GM13977 (cell line): ENCODE measurements at regions not wholly inside any gene's neighbourhood (a gene's known extent, or its start where the extent isn't known, plus 50 kb on each side); places are given as distances from the start of the nearest gene placed in this dataset.

Source experiments
- DNase-seq: peaks from one replicate; pipeline ENCODE4 v3.0.0; 2012; ENCODE audit warnings: low spot score
- CTCF ChIP-seq: IDR thresholded peaks from 2 replicates; pipeline ENCODE4 v1.5.1; 2012; ENCODE audit warnings: mild to moderate bottlenecking, control low read depth; ENCODE audit not compliant: insufficient read depth; ENCODE audit errors: extremely low read depth, missing control alignments
- in situ Hi-C: fragments of 300-500 bp; cut with MboI; formaldehyde crosslinking; loops from one replicate; pipeline ENCODE4 v1.12.0; 2022; ENCODE audit warnings: low sequenced_read_pairs, low pct_unique_long_range_greater_than_20kb, mixed read lengths, inconsistent platforms; ENCODE audit not compliant: unreplicated experiment

- in situ Hi-C loops = no loop called here
- TF ChIP-seq CTCF = no peak
- DNase-seq = no peak
Measured at GRCh38 chr2:236843161-236843968, 242.3 kb upstream of the COPS8 start.

- no peak for DNase-seq
- in situ Hi-C loops = no loop called here
- no peak for TF ChIP-seq CTCF
Measured at GRCh38 chr2:236844711-236845110, 241.0 kb upstream of the COPS8 start.

- in situ Hi-C loops = no loop called here
- DNase-seq = no peak
- TF ChIP-seq CTCF = no peak
Measured at GRCh38 chr2:236847023-236847422, 238.7 kb upstream of the COPS8 start.

GRCh38 chr2:236847538-236848263, 238.0 kb upstream of the COPS8 start:
- DNase-seq = no peak
- in situ Hi-C loops = no loop called here
- TF ChIP-seq CTCF = no peak

- no peak for DNase-seq
- no peak for TF ChIP-seq CTCF
- in situ Hi-C loops = no loop called here
Measured at GRCh38 chr2:236848501-236848900, 237.2 kb upstream of the COPS8 start.

- in situ Hi-C loops = no loop called here
- DNase-seq = no peak
- TF ChIP-seq CTCF = no peak
Measured at GRCh38 chr2:236849508-236849907, 236.2 kb upstream of the COPS8 start.
